Panc1 (cell line): ENCODE measurements at regions not wholly inside any gene's neighbourhood (a gene's known extent, or its start where the extent isn't known, plus 50 kb on each side); places are given as distances from the start of the nearest gene placed in this dataset.

Source experiments
- POLR2AphosphoS5 ChIP-seq: IDR thresholded peaks from 2 replicates; pipeline ENCODE4 v1.6.1; 2012; ENCODE audit warnings: mild to moderate bottlenecking, low read depth, low read length, moderate library complexity
- TCF7L2 ChIP-seq: IDR thresholded peaks from 2 replicates; pipeline ENCODE4 v1.6.1; 2011; ENCODE audit warnings: mild to moderate bottlenecking, low read depth, low read length, inconsistent platforms
- TF ChIP-seq, protein P1 (sequence below), 2 experiments: IDR thresholded peaks; 2 replicates each; pipeline ENCODE4 v1.6.1; 2011 to 2012; ENCODE audit warnings: low read depth in 2 of 2, control low read depth in 1 of 2, low read length in 1 of 2, mild to moderate bottlenecking in 1 of 2, moderate library complexity in 1 of 2; ENCODE audit not compliant: insufficient read depth in 1 of 2
- TF ChIP-seq, protein P2 (sequence below): fragments of 450-650 bp; IDR thresholded peaks from 2 replicates; pipeline ENCODE4 v1.5.1; 2017; ENCODE audit warnings: mild to moderate bottlenecking

DNA sequence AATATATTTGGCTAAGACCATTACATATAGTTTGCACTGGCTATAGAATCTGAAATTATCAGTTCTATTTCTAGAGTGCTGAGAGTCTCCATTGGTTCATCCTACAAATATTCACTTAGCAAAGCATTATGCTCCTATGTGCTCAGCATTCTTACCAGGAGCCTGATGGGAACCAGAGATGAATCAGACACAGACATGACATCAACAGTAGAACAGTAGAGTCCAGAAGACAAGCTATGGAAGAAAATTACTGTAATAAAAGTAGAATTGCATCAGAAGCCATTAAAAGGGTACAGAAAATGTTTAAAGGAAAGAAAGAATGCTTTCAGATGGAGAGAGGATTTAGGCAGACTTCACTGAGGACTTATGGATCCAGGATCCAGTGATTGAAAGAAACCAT lies 271.7 kb upstream of the SNX7 start:
- no peak for TF ChIP-seq POLR2AphosphoS5
- TF ChIP-seq, protein P1, sequence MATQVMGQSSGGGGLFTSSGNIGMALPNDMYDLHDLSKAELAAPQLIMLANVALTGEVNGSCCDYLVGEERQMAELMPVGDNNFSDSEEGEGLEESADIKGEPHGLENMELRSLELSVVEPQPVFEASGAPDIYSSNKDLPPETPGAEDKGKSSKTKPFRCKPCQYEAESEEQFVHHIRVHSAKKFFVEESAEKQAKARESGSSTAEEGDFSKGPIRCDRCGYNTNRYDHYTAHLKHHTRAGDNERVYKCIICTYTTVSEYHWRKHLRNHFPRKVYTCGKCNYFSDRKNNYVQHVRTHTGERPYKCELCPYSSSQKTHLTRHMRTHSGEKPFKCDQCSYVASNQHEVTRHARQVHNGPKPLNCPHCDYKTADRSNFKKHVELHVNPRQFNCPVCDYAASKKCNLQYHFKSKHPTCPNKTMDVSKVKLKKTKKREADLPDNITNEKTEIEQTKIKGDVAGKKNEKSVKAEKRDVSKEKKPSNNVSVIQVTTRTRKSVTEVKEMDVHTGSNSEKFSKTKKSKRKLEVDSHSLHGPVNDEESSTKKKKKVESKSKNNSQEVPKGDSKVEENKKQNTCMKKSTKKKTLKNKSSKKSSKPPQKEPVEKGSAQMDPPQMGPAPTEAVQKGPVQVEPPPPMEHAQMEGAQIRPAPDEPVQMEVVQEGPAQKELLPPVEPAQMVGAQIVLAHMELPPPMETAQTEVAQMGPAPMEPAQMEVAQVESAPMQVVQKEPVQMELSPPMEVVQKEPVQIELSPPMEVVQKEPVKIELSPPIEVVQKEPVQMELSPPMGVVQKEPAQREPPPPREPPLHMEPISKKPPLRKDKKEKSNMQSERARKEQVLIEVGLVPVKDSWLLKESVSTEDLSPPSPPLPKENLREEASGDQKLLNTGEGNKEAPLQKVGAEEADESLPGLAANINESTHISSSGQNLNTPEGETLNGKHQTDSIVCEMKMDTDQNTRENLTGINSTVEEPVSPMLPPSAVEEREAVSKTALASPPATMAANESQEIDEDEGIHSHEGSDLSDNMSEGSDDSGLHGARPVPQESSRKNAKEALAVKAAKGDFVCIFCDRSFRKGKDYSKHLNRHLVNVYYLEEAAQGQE (IDR thresholded peaks at IDR 0.05; ENCODE audit: insufficient read depth in 1 of 2, low read depth in 2 of 2, low read length in 1 of 2), result no peak
- TF ChIP-seq, protein P2, sequence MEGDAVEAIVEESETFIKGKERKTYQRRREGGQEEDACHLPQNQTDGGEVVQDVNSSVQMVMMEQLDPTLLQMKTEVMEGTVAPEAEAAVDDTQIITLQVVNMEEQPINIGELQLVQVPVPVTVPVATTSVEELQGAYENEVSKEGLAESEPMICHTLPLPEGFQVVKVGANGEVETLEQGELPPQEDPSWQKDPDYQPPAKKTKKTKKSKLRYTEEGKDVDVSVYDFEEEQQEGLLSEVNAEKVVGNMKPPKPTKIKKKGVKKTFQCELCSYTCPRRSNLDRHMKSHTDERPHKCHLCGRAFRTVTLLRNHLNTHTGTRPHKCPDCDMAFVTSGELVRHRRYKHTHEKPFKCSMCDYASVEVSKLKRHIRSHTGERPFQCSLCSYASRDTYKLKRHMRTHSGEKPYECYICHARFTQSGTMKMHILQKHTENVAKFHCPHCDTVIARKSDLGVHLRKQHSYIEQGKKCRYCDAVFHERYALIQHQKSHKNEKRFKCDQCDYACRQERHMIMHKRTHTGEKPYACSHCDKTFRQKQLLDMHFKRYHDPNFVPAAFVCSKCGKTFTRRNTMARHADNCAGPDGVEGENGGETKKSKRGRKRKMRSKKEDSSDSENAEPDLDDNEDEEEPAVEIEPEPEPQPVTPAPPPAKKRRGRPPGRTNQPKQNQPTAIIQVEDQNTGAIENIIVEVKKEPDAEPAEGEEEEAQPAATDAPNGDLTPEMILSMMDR, result no peak
- TF ChIP-seq TCF7L2, result no peak
